T-helper 1 cell treated with Interleukin-12 subunit alpha and Interleukin-12 subunit beta and Interleukin-4 antibody, amounts not matched to agents 30 μg/mL and 1 μg/mL, for 36 hours (primary cell): ENCODE measurements at regions not wholly inside any gene's neighbourhood (a gene's known extent, or its start where the extent isn't known, plus 50 kb on each side); places are given as distances from the start of the nearest gene placed in this dataset.

Experiments
- H3K27ac Mint-ChIP-seq: one replicate; pipeline ENCODE4 v1.8.0; 2021; ENCODE audit warnings: mild to moderate bottlenecking, mixed read lengths
- H3K27me3 Mint-ChIP-seq: one replicate; pipeline ENCODE4 v1.8.0; 2021; ENCODE audit warnings: low read depth, mixed read lengths
- H3K36me3 Mint-ChIP-seq: one replicate; pipeline ENCODE4 v1.8.0; 2021; ENCODE audit warnings: low read depth, mixed read lengths
- H3K4me1 Mint-ChIP-seq: one replicate; pipeline ENCODE4 v1.8.0; 2021; ENCODE audit warnings: low read depth, mixed read lengths
- H3K4me3 Mint-ChIP-seq: one replicate; pipeline ENCODE4 v1.8.0; 2021; ENCODE audit warnings: mild to moderate bottlenecking, moderate library complexity, mixed read lengths
- H3K9me3 Mint-ChIP-seq: one replicate; pipeline ENCODE4 v1.8.0; 2021; ENCODE audit warnings: mixed read lengths

DNA sequence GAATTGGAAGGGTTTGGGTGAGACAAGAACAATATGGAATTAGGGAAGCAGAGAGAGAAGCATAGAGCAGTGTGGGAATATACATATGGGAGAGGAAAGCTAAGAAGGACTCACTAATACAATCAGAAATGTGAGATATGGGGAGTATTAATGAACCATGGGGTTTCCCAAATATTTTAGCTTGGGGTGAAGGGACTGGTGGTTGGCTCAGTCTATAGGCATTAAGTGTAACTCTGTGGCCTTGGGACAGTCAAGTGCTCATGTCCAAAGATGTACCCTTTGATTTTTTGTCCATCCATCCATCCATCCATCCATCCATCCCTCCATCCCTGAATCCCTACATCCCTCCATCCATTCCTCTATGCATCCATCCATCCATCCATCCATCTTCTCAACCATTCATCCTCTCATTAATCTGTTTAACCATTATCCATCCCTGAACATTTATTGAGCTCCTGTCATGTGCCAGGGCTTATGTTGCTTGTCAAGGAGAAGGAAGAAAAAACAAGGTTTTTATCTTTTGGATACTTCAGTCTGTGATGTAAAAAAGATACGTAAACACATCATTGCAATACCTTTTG, 263.4 kb upstream of the CHD6 start:
- Mint-ChIP-seq H3K27ac (no peak overlapping the region), H3K9me3 (no peaks in the 10 kb centered on the region), H3K4me3 (no peak overlapping the region), H3K4me1 (no peaks in the 10 kb centered on the region), H3K36me3 (no peaks in the 10 kb centered on the region), H3K27me3 (no peaks in the 10 kb centered on the region)

DNA sequence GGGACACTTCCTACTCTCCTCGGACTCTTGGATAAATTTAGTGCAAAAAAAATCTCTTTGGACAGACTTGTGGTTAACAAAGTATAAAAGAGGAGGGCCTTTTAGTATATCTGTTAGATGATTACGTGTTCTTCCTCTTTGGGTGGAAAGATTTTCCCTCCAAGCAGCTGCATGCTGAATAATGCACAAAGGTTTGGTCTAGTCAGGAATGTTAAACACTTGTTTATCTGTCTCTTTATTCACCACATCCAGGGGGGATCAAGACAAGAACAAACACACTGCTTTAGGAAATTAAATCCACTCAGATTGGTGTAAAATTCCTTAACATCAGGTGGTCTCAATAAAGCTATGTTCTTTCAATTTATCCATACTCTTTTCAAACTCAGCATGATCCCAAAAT, 260.9 kb upstream of the CHD6 start:
- Mint-ChIP-seq H3K4me1 (no peaks in the 10 kb centered on the region), H3K9me3 (no peaks in the 10 kb centered on the region), H3K36me3 (no peaks in the 10 kb centered on the region), H3K27me3 (no peaks in the 10 kb centered on the region), H3K27ac (no peak overlapping the region), H3K4me3 (no peak overlapping the region)

DNA sequence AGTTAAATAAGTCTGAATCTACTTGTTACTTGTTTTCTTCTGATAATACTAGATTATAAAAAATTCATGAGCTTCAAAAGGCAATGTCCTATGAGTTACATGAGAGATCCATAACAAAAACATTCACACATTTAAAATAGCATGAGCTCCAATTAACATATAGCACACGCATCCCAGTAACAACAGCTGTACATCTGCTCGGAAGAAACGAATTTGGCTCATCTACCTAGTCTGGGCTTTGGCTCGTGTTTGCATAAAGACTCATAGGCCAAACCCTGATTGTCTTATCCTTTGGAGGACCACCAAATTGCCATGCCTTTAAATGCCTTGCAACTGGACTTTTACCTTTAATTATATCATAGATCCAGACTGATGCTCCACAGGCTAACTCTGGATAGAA, 259.7 kb upstream of the CHD6 start:
- H3K9me3 Mint-ChIP-seq = no peaks in the 10 kb centered on the region

DNA sequence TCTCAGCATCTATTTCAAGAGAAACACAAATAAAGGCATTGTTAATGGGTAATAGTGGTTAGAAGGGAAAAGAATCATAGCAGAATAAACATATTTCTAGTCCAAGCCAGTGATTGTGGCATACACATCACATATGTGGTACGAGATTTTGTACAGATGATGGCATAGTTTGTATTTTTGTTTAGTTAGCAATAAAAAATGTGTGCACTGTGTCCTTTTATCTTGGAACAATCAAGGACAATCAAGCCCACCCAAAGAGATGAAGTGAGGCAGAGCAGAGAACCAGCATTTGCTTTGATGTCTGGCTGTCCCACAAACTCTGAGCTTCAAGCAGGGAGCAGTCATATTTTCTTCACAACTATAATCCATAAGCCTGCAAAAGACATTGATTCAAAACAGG, 256.5 kb upstream of the CHD6 start:
- Mint-ChIP-seq H3K4me3 (no peak overlapping the region), H3K36me3 (no peaks in the 10 kb centered on the region), H3K27me3 (no peaks in the 10 kb centered on the region), H3K27ac (no peak overlapping the region), H3K4me1 (no peaks in the 10 kb centered on the region), H3K9me3 (no peaks in the 10 kb centered on the region)

More for the DNA sequence above, 259.7 kb upstream of the CHD6 start:
- Mint-ChIP-seq H3K27me3 (no peaks in the 10 kb centered on the region), H3K4me1 (no peaks in the 10 kb centered on the region), H3K27ac (no peak overlapping the region), H3K36me3 (no peaks in the 10 kb centered on the region), H3K4me3 (no peak overlapping the region)

DNA sequence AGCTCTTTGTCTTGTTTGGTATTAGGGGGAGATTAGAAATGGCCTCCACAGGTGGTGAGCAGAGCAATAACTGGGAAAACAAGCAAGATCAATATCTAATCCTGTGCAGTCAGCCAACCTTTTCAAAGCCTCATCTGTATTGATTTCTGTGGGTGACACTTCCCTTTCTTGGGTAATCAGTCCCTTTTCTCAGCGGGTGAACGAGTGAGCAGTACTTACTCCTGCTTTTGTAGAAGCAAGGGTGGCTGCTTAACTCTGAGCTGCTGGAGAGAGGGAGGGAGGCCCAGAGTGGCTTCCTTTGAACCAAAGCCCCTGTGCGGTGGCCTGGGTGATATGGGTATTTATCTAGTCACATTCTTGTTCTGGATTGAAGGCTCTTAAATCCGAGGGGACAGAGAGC, 254.8 kb upstream of the CHD6 start:
- no peaks in the 10 kb centered on the region for H3K9me3 Mint-ChIP-seq
- H3K27me3 Mint-ChIP-seq = no peaks in the 10 kb centered on the region
- H3K4me3 Mint-ChIP-seq = no peak overlapping the region
- no peaks in the 10 kb centered on the region for H3K4me1 Mint-ChIP-seq
- H3K36me3 Mint-ChIP-seq = no peaks in the 10 kb centered on the region
- H3K27ac Mint-ChIP-seq = no peak overlapping the region

DNA sequence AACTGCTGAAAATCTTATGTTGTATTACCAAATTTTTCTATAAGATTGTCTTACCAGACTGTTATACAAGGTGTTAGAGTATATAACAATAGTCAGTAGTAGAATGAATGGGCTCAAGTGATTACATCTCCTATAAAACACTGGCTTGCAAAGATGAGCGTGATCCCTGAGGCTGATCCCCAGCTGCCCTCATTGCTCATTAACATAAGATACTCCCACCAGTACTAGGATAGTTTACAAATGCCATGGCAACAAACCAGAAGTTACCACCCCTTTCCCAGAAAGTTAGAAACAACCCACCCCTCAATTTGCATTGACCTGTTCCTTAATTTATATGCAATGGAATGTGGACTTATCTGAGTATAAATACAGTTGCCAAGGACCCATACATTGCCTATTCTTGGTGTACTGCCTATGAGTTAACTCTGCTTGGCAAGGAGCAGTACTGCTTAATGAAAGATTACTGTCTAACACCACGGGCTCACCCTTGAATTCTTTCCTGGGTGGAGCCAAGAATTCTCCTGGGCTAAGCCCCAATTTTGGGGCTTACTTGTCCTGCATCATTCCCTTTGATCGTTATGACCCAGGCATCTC, 252.8 kb upstream of the CHD6 start:
- Mint-ChIP-seq H3K4me1 (no peaks in the 10 kb centered on the region), H3K4me3 (no peak overlapping the region), H3K27me3 (no peaks in the 10 kb centered on the region), H3K9me3 (no peaks in the 10 kb centered on the region), H3K27ac (no peak overlapping the region), H3K36me3 (no peaks in the 10 kb centered on the region)

DNA sequence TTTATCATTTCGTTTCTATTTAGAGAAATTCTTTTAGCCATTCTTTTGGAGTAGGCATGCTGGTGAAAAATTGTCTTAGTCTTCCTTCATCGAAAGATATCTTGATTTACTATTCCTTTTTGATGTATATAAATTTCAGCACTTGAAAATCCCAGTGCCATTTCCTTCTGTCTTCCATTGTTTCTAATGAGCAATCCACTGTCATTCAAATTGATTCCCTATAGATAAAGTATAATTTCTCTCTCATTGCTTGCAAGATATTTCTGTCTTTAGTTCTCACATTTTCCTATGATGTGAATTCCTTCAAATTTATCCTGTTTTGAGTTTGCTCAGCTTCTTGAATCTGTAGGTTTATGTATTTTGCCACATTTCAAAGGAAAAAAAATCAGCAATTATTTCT, 251.1 kb upstream of the CHD6 start:
- Mint-ChIP-seq H3K27me3 (no peaks in the 10 kb centered on the region), H3K4me1 (no peaks in the 10 kb centered on the region), H3K27ac (no peak overlapping the region), H3K4me3 (no peak overlapping the region), H3K36me3 (no peaks in the 10 kb centered on the region), H3K9me3 (no peaks in the 10 kb centered on the region)

DNA sequence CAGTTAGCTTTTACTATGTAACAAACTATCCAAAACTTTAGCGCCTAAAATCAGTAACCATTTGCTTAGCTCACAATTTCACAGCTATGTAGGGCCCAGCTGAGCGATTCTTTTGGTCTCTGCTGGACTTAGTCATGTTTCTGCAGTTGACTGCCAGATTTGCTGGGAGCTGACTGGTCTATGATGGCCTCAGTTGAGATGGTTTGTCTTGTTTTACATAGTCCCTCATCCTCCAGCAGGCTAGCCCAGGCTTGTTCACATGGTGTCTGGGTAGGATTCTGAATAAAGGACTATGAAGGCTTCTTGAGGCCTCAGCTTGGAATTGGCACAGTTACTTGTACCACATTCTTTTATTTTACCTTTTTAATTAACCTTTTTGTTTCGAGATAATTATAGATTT, 247.8 kb upstream of the CHD6 start:
- Mint-ChIP-seq H3K36me3 (no peaks in the 10 kb centered on the region), H3K4me1 (no peaks in the 10 kb centered on the region), H3K27ac (no peak overlapping the region), H3K27me3 (no peaks in the 10 kb centered on the region), H3K4me3 (no peak overlapping the region), H3K9me3 (no peaks in the 10 kb centered on the region)

DNA sequence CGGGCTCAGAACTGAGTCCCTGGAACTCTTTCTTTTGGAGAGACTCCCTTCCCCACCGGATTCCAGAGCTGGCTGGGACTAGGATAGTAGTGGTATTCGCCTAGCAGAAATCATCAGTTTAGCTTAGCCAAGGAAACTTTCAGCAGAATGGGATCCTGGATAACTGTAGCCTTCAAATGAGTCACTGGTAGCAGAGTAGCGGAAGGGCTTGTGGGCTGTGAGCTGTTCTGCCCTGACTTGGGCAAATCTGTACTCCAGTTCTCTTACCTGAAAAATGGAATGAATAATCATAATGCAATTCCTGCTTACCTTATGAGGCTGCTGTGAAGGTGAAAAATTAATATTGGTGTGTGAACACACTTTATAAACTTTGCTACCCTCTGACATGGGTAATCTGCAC, 244.3 kb upstream of the CHD6 start:
- H3K4me3 Mint-ChIP-seq = no peak overlapping the region
- no peaks in the 10 kb centered on the region for H3K4me1 Mint-ChIP-seq
- H3K36me3 Mint-ChIP-seq = no peaks in the 10 kb centered on the region
- no peak overlapping the region for H3K27ac Mint-ChIP-seq
- H3K9me3 Mint-ChIP-seq = no peaks in the 10 kb centered on the region
- H3K27me3 Mint-ChIP-seq = no peaks in the 10 kb centered on the region

DNA sequence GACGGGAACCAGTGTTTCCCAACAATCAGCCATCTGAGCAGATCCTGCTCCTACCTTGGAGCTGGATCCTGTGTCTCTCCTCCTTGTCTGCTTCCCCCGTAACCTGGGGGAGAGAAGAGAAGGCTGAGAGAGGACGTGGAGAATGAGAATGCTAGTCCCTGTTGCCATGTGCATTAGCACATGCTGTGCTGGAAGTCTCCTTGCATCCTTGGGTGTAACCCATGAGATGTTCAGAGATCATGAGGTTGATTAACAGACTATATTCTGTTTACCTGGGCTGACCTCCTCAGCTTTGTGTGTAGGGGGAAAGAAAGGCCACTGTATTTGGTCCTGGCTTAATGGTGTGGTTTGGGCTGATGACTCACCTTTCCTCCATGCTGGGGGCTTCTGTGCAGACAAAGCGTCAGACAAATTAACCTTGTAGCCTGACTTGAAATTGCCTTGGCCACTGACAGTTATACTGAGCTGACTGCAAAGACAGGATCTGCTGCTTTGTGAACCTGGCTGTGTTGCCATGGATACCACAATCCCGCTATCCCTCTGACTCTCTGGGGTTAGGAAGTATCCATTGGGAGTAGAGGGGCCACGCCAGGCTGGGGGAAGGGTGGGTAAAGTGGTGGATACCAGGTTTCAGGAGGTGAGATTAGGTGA, 243.7 kb upstream of the CHD6 start:
- H3K27ac Mint-ChIP-seq = no peak overlapping the region
- no peaks in the 10 kb centered on the region for H3K4me1 Mint-ChIP-seq
- H3K9me3 Mint-ChIP-seq = no peaks in the 10 kb centered on the region
- H3K27me3 Mint-ChIP-seq = no peaks in the 10 kb centered on the region
- no peak overlapping the region for H3K4me3 Mint-ChIP-seq
- no peaks in the 10 kb centered on the region for H3K36me3 Mint-ChIP-seq

DNA sequence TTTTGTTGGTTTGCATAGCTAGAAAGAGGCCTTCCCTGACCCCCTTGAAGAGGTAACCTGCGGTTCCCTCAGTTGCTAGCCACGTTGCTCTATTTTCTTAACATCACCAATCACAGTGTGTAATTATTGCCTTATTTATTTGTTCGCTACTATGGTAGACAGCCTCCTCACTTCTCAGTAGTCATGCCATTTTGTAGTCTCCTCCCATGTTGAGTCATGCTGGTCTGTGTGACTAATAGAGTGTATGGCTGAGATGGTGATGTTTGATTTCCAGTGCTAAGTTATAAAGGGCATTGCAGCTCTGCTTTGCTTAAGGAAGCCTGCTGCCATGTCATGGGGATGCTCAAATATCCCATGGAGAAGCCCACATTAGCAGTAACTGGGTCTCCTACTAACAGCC, 236.6 kb upstream of the CHD6 start:
- no peak overlapping the region for H3K27ac Mint-ChIP-seq
- H3K9me3 Mint-ChIP-seq = no peaks in the 10 kb centered on the region
- H3K36me3 Mint-ChIP-seq = no peaks in the 10 kb centered on the region
- H3K4me1 Mint-ChIP-seq = no peaks in the 10 kb centered on the region
- H3K27me3 Mint-ChIP-seq = no peaks in the 10 kb centered on the region
- H3K4me3 Mint-ChIP-seq = no peak overlapping the region

DNA sequence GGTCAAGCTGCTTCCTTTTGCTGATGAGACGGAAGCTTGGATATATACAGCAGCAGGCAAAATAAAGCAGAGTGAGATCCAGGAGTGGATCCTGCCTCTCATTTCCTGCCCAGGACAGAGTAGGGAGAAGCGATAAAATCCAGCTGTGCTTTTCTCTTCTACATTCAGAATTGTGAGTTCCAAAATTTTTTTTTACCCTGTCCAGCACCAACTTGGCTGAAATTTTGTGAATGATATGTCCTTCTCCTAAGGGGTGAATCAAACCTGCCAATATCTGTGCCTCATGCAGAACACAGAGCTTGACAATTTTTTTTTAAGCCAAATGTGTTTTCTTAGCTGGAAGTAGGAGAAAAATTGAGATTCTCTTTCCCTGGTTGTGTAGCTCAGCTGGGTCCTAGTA, 235.6 kb upstream of the CHD6 start:
- Mint-ChIP-seq H3K27ac (no peak overlapping the region), H3K36me3 (no peaks in the 10 kb centered on the region), H3K9me3 (no peaks in the 10 kb centered on the region), H3K4me3 (no peak overlapping the region), H3K27me3 (no peaks in the 10 kb centered on the region), H3K4me1 (no peaks in the 10 kb centered on the region)

DNA sequence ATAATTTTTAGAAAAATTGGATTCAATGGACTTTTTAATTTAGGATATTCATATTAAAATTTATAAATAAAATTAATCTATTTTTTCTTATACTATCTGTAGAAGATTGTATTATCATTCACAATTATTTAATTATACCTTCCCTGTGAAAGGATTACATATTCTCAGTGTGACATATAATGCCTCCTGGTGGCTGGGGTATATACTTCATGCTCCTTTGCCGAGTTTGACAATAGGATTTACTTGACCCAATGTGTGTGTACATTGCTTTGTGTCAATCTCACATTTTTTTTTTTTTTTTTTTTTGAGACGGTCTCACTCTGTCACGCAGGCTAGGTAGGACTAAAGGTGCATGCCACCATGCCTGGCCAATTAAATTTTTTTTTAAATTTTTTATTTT, 230.0 kb upstream of the CHD6 start:
- H3K36me3 Mint-ChIP-seq = no peaks in the 10 kb centered on the region
- H3K27me3 Mint-ChIP-seq = no peaks in the 10 kb centered on the region
- no peaks in the 10 kb centered on the region for H3K4me1 Mint-ChIP-seq
- H3K9me3 Mint-ChIP-seq = no peaks in the 10 kb centered on the region
- H3K4me3 Mint-ChIP-seq = no peak overlapping the region
- H3K27ac Mint-ChIP-seq = no peak overlapping the region

DNA sequence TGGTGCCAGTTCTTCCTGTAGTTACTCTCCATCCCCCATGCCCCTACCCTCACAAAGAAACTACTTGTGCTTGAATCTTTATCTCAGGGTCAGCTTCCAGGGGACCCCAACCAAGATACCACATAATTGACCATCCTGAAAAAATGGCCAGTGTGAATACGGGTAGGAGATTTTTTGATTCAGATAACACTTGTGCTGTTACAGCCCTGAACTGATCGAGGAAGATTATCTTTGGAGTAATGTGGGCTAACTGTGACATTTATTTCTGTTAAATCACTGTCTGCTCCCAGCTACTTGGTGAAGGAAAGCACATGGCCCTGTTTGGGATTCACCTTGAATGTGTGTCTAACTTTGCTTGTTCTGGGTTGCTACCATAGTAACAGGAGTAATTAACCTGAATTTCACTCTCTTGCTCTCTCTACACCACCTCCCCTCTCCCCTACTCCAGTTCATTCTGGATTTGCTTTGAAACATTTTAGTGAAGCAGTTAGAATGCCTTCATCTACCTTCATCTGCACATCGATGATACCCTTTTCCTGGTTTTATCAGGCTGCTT, 219.6 kb upstream of the CHD6 start:
- Mint-ChIP-seq H3K4me1 (no peaks in the 10 kb centered on the region), H3K9me3 (no peaks in the 10 kb centered on the region), H3K36me3 (no peaks in the 10 kb centered on the region), H3K4me3 (no peak overlapping the region), H3K27me3 (no peaks in the 10 kb centered on the region), H3K27ac (no peak overlapping the region)

DNA sequence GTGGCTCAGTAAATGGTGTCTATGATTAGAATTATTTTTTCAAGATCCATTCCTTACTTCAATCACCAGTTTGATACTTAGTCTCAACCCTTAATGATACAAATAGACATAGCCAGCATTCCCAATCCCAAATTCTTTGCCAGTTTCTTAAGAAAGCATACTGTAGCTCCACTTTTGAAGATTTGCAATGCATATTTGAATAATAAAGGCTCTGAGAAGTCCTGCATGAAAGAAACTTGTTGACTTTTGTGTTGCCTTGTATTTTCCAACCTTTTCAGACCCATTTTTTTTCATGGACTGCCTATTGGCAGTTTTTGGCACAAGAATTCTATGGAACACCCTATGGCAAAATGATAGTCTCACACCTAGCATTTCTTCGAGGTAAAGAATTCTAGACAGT, 215.6 kb upstream of the CHD6 start:
- H3K36me3 Mint-ChIP-seq = no peaks in the 10 kb centered on the region
- no peaks in the 10 kb centered on the region for H3K4me1 Mint-ChIP-seq
- no peak overlapping the region for H3K4me3 Mint-ChIP-seq
- no peak overlapping the region for H3K27ac Mint-ChIP-seq
- H3K27me3 Mint-ChIP-seq = no peaks in the 10 kb centered on the region
- H3K9me3 Mint-ChIP-seq = no peaks in the 10 kb centered on the region
